ENCODE measurements at regions not wholly inside any gene's neighbourhood (a gene's known extent, or its start where the extent isn't known, plus 50 kb on each side); places are given as distances from the start of the nearest gene placed in this dataset.
"Not testable (repeated sequence)": the region's sequence is repeated elsewhere in the genome, so short reads cannot be mapped to it uniquely, and the experiment has no call there.

DNA sequence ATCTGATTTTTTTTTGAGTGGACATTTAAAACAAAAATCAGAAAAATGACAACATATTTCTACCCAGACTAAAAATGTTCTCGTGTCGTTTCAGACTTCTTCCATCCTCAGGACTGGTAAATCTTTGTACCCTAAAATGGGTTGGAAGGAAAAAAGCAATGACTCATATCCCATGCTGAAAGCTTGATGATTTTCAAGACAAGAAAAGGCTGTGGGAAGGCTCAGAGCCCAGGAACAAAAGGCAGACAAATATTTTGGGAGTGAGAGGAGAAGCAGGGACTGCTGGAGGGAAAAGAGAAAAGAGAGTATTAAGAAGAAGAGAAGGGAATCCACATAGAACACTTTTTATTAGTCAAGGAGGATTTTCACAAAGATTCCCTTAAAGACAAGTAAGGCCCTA, 77.1 kb upstream of the CTAGE1 start:
- intact Hi-C loops (cut with DNase I): no loop called here
- DNase-seq: no peak

GRCh38 chr18:22499421-22499820, 81.7 kb upstream of the CTAGE1 start:
- no peak for DNase-seq
- intact Hi-C loops (cut with DNase I): no loop called here

GRCh38 chr18:22503803-22504202, 86.1 kb upstream of the CTAGE1 start:
- intact Hi-C loops (cut with DNase I): no loop called here
- DNase-seq: no peak

DNA sequence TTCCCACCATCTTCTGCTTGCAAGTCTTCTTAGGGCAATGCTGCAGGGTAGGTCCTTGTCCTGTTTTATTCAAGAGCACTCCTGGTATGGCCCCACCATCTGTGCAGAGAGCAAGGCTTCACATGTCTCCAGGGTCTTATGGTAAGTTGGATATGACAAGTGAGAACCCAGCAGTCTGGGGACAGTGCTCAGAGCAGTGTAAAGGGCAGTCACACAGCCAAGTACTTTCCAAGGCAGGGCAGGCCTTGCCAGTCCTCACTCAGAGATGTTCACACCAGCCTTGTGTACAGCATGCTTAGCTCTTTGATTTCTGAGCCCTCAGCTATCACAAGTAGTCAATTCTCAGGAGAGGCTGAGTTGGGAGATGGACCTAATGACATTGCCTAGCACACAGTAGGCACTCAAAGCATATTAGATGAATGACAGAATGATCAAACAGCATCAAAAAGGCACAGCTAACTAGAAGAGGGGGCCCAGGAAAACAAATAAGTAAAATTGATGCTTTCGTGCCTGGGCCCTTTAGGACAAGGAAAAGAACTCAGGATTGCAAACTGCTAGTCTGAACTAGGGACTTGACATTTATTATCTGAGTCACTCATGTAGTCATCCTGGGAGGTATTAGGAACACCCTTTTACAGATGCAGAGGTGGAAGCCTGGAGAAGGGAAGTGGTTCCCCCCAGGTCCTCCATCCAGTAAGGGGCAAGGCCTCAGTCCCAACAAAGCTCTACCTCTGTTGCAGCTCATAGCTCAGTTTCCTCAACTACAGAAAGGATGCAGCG, 86.7 kb upstream of the CTAGE1 start:
- intact Hi-C loops (cut with DNase I): no loop called here

DNA sequence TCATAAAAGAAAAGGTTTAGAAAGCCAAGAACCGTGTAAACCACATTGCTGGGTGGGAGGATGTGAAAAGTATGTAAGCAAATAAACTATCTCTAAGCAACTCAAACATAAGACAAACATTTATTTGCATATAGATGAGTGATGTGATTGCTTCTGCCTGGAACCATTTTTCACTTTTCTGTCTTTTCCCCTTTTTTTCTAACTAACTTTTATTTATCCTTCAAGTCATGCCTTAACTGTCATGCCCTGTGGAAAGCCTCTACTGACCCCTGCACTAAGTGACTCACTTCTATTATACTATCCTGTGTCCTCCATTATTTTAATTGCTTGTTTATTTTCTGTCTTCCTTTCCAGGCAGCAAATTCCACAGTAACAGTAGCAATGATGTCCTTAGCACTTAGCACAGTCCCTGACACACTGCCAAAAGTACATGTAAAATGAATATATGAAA, 87.5 kb upstream of the CTAGE1 start:
- DNase-seq: no peak
- intact Hi-C loops (cut with DNase I): no loop called here

More for the DNA sequence above, 86.7 kb upstream of the CTAGE1 start:
- no peak for DNase-seq

DNA sequence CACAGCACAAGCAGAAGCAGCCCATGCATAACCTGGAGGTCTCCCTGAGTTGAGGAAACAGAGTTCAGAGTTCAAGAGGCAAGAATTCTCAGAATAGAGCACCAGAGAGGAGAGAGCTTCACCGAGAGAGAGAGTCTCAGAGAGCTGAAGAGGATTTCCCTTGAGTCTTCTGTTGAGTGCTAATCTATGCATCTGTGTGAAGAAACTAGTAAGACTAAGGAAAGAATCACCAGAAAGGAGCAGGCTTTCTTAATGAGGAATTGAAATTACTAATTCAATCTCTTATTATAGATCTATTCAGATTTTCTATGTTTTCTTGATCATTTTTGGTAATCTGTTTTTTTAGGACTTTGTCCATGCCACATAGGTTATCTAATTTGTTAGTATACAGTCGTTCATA, 89.3 kb upstream of the CTAGE1 start:
- intact Hi-C loops (cut with DNase I): no loop called here
- no peak for DNase-seq

DNA sequence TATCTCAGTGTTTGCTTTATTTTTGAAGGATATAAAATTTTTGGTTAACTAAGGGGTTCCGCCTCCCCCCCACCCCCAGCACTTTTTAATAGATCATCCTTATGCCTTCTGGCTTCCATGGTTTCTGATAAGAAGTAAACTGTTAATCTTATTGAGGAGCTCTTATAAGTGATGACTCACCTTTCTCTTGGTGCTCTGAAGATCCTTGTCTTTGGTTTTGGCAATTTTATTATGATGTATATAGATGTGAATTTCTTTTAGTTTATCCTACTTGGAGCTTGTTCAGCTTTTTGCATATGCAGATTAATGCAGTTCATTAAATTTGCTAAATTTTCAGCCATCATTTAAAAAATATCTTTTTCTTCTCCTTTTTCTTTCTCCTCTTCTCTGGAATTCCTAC, 91.7 kb upstream of the CTAGE1 start:
- DNase-seq: no peak
- intact Hi-C loops (cut with DNase I): no loop called here

GRCh38 chr18:22510697-22511096, 93.0 kb upstream of the CTAGE1 start:
- intact Hi-C loops (cut with DNase I): no loop called here

DNA sequence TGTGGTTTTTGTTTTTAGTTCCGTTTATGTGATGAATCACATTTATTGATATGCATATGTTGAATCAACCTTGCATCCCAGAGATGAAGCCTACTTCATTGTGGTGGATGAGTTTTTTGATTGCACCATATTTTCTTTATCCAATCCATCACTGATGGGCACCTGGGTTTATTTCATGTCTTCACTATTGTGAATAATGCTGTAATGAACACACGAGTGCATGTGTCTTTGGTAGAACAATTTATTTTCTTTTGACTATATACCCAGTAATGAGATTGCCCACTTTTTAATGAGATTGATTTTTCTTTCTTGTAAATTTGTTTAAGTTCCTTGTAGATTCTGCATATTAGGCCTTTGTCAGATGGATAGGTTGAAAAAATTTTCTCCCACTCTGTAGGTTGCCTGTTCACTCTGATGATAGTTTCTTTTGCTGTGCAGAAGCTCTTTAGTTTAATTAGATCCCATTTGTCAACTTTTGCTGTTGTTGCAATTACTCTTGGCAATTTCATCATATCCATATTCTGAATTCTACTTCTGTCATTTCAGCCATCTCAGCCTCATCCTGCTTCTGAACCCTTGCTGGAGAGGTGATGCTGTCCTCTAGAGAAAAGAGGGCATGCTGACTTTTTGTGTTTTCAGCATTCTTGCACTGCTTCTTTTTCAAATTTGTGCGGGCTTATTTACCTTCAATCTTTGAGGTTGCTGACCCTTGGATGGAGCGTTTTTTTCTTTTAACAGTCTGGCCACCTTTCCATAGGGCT, 96.2 kb upstream of the CTAGE1 start:
- no peak for DNase-seq
- intact Hi-C loops (cut with DNase I): no loop called here

More at GRCh38 chr18:22510697-22511096, 93.0 kb upstream of the CTAGE1 start:
- no peak for DNase-seq

GRCh38 chr18:22514655-22515054, 96.9 kb upstream of the CTAGE1 start:
- no peak for DNase-seq

GRCh38 chr18:22515250-22515649, 97.5 kb upstream of the CTAGE1 start:
- no peak for DNase-seq
- intact Hi-C loops (cut with DNase I): no loop called here

More at GRCh38 chr18:22514655-22515054, 96.9 kb upstream of the CTAGE1 start:
- intact Hi-C loops (cut with DNase I): no loop called here

DNA sequence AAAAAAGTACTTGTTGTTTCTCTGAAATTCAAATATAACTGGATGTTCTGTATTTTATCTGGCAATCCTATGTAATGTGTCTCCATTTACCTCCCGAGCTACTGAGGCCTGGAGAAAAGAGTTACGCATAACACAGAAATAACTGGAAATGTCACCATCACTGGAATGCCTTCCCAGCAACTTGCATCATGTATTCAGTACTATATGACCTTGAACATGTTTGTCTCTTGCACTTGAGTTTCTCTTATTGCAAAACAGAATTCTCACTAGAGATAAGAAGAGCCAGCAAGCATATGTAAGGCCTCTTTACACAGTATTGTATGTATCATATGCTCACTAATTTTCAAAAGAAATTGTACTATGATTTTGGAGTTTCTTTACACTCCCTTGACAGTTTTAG, 99.6 kb upstream of the CTAGE1 start:
- DNase-seq: no peak
- intact Hi-C loops (cut with DNase I): no loop called here

DNA sequence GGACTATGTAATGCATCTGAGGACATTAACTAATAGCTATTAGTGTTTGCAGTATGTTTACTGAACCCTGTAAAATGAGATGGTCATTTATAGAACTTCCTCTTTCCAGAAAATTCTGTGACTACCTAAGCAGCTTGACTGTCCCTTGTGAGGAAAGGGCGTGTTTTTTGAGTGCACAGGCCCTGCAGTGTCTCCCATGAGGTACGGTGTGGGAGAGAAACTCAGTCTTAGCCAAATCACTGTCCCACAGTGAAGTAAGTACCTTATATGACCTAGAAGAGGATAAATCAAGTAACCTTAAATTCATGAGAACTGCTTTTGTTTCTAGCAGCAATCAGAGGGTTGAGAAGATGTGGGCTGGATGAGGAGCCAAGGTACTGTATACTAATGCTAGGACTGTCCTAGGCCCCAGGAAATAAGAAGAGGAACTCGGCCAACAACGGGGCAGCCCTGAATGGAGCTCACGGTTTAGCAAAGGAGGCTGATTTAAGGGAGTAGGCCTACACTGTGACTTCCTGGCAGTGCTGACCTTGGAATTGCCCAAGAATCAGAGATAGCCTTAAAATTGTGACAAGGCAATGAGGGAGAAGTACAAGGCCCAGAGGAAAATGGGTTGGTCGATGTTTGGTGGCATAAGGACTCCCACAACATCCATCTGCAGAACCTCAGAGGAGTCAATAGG, 103.5 kb upstream of the CTAGE1 start:
- DNase-seq: no peak
- intact Hi-C loops (cut with DNase I): no loop called here

DNA sequence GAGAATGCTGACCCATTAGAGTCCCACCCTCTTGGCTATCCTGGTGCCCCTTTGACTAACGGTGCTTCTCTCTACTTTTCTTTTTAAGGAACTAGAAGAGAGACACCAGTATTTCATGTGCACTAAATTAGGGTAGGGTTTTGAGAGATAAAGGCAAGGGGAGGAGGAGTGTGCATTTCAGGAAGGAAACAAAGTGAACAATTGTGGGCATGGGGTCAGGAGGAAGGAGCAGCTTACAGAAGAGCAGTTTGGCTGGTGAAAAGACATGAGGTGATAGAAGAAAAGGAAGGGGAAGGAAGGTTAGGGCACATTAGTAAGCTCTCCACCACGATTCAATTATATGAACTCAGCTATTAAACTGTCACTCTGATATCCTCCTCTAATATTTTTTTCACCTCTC, 105.8 kb upstream of the CTAGE1 start:
- no peak for DNase-seq
- intact Hi-C loops (cut with DNase I): no loop called here

GRCh38 chr18:22524783-22525182, 107.1 kb upstream of the CTAGE1 start:
- intact Hi-C loops (cut with DNase I): no loop called here

GRCh38 chr18:22525313-22525712, 107.6 kb upstream of the CTAGE1 start:
- intact Hi-C loops (cut with DNase I): no loop called here
- no peak for DNase-seq

More at GRCh38 chr18:22524783-22525182, 107.1 kb upstream of the CTAGE1 start:
- DNase-seq: no peak

DNA sequence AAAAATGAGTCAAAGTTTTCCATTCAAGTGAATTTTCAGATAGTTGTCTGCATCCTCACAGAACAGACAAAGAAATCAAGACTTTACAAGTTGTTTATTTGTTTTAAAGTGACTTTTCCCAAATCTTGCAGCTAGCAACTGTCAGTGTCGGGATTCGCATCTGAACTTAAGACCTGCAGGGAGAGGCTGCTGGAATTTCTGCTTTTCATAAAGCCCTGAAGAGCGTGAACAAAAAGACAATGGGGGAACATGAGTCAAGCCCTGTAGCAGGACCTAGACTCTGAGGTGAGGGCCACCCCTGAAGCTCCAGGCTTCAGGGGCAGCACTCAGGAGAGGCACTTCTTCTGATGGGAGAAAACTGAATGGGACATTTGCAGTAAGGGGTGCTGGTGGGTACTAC, 108.2 kb upstream of the CTAGE1 start:
- intact Hi-C loops (cut with DNase I): no loop called here
- DNase-seq: no peak

GRCh38 chr18:22528291-22528690, 110.6 kb upstream of the CTAGE1 start:
- intact Hi-C loops (cut with DNase I): no loop called here
- DNase-seq: no peak

- intact Hi-C loops (cut with DNase I); DNase-seq: not testable (repeated sequence)
These were observed 117.0 kb upstream of the CTAGE1 start for GRCh38 chr18:22534706-22535105.

DNA sequence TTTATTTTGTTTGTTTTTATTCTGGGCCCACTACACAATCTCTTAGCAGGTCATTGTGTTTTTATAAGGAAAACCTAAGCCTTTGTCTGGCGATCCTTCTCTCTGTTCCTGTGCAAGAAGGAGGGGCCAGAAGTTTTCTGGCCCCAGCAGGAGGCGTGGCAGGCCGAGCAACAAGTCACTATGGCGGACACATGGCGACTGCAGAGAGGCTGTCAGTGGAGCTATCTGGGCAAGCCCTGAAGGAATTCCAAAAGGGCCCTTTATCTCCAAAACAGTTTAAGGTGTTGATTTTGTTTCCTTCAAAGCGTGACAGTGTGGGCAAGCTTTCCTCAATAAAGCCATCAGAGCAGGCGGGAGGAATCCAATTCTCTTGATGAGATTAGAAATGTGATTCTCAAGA, 118.8 kb upstream of the CTAGE1 start:
- DNase-seq: no peak
- intact Hi-C loops (cut with DNase I): no loop called here

All from head of caudate nucleus (tissue), 42 donors.